ENCODE measurements at regions not wholly inside any gene's neighbourhood (a gene's known extent, or its start where the extent isn't known, plus 50 kb on each side); places are given as distances from the start of the nearest gene placed in this dataset.

DNA sequence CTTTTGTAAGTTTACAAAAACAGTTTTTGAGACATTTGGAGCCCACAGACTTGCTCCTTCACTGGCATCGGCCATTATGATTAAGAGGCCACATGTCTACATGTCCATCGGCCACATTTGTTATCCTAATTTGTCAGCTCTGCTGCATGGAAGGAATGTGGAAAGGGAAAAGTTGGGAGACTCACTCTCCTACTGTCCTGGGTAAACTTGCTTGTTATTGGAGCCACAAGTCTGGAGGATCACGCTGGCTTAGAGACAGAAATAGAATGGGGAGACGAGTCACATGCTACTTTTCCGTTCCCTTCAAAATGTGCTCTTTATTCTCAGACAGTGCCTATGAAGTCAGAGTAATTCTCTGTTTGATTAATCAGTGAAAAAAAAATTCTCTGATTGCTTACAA, 741.2 kb upstream of the PCDH9 start:
- Mint-ChIP-seq H3K4me3 (no peak overlapping the region), H3K9me3 (peaks cover 14% of the 10 kb centered on the region), H3K27me3 (no peaks in the 10 kb centered on the region), H3K4me1 (ENCODE audit: low read depth) (no peaks in the 10 kb centered on the region), H3K27ac (no peak overlapping the region), H3K36me3 (ENCODE audit: low read depth) (no peaks in the 10 kb centered on the region)
- intact Hi-C loops (cut with micrococcal nuclease) = no loop called here

DNA sequence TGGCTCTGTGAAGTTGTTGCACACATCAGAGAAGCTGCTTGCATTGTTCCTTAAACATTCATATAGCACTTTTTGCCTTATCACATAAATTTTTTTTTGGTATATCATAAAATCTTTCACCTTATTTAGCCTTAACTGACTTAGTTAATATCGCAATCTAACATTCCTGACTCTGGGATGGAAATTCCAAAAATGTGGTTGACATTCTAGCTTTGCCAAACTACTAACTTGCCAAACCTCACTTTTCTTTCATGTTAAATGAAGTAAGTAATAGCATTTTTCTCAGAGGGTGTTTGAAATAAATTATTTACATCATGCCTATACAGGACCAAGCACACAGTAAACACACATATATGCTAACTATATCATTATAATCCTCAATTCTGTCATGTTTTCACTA, 736.9 kb upstream of the PCDH9 start:
- intact Hi-C loops (cut with micrococcal nuclease) = no loop called here
- Mint-ChIP-seq H3K27me3 (no peaks in the 10 kb centered on the region), H3K9me3 (no peaks in the 10 kb centered on the region), H3K36me3 (ENCODE audit: low read depth) (no peaks in the 10 kb centered on the region), H3K4me3 (no peak overlapping the region), H3K27ac (no peak overlapping the region), H3K4me1 (ENCODE audit: low read depth) (no peaks in the 10 kb centered on the region)

DNA sequence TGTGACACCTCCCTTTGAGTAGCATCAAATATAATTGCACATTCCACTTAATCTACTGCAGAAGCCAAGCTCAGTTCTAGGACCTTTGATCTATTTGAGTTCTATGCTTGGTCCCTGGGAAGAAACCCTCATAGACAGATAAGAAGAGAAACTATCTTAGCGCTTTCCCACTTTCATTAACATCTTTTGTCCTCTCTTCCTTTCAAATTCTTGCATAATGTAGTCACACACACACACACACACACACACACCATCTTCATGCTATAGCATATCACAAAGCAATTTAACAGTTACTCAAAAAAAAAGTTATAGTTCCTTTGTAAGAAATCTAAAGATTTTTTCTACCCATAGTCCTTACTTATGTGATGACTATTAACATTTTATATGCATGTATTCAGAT, 735.9 kb upstream of the PCDH9 start:
- no peak overlapping the region for H3K4me3 Mint-ChIP-seq
- no peaks in the 10 kb centered on the region for H3K9me3 Mint-ChIP-seq
- intact Hi-C loops (cut with micrococcal nuclease) = no loop called here
- no peaks in the 10 kb centered on the region for H3K27me3 Mint-ChIP-seq
- H3K4me1 Mint-ChIP-seq (ENCODE audit: low read depth) = no peaks in the 10 kb centered on the region
- H3K27ac Mint-ChIP-seq = no peak overlapping the region
- no peaks in the 10 kb centered on the region for H3K36me3 Mint-ChIP-seq (ENCODE audit: low read depth)

DNA sequence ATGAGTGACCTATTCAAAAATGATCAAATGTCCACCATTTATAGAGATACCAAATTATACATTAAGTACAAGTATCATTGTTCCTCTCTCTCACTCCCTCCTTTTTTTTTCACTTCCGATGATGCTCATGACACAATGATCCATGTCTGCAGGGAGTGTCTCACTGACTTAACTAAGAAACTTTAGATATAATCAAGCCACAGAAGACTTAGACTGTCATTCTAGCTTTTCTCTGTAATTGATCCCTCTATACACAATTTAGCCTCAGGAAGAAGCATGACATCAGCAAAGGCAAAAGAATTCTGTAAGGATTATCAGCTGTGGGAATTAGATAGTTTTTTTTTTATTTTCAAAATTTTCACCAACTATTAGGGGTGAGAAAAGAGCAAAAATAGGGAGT, 734.9 kb upstream of the PCDH9 start:
- H3K9me3 Mint-ChIP-seq = no peaks in the 10 kb centered on the region

DNA sequence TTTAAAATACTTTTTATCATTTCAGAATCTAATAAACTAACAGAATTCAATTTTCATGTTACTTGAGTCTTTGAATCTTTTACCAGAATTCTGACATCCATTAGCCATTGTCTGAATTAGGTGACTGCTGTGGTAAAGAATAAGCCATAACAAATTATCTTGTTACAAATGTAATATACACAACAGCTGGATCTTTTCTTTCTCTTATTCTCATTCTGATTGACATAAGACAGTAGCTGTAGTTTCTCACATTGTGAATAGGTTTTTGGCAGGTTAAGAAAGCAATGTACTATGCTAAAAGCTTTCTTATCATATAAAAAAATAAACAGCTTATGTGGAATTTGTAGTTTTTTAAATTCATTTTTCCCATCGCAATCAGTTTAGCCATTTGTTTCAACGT, 734.0 kb upstream of the PCDH9 start:
- intact Hi-C loops (cut with micrococcal nuclease) = no loop called here
- Mint-ChIP-seq H3K27ac (no peak overlapping the region), H3K4me3 (no peak overlapping the region), H3K9me3 (no peaks in the 10 kb centered on the region), H3K36me3 (ENCODE audit: low read depth) (no peaks in the 10 kb centered on the region), H3K27me3 (no peaks in the 10 kb centered on the region), H3K4me1 (ENCODE audit: low read depth) (no peaks in the 10 kb centered on the region)

More for the DNA sequence above, 734.9 kb upstream of the PCDH9 start:
- Mint-ChIP-seq H3K27me3 (no peaks in the 10 kb centered on the region), H3K27ac (no peak overlapping the region), H3K4me1 (ENCODE audit: low read depth) (no peaks in the 10 kb centered on the region), H3K4me3 (no peak overlapping the region), H3K36me3 (ENCODE audit: low read depth) (no peaks in the 10 kb centered on the region)
- intact Hi-C loops (cut with micrococcal nuclease) = no loop called here

DNA sequence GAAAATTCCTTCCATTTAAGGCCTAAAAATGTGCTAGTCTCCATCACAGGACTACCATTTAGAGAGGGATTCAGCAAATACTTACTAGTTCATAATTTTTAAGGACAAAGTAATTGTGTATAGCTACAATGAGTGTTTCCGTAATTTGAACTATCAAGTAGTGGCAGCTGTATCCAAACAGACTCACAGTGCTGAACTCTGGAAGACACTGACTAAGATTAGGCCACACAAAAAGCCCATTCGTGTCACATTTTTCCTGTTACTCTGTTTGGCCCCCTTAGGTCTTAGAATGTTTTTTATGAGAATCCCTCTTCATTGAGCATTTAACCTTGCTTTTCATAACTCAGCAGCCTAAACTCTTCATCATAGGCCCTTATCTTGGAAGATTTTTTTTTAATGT, 731.2 kb upstream of the PCDH9 start:
- H3K4me3 Mint-ChIP-seq = no peak overlapping the region
- H3K4me1 Mint-ChIP-seq (ENCODE audit: low read depth) = no peaks in the 10 kb centered on the region
- no peak overlapping the region for H3K27ac Mint-ChIP-seq
- intact Hi-C loops (cut with micrococcal nuclease) = no loop called here
- H3K9me3 Mint-ChIP-seq = peaks cover 20% of the 10 kb centered on the region
- no peaks in the 10 kb centered on the region for H3K36me3 Mint-ChIP-seq (ENCODE audit: low read depth)
- no peaks in the 10 kb centered on the region for H3K27me3 Mint-ChIP-seq

DNA sequence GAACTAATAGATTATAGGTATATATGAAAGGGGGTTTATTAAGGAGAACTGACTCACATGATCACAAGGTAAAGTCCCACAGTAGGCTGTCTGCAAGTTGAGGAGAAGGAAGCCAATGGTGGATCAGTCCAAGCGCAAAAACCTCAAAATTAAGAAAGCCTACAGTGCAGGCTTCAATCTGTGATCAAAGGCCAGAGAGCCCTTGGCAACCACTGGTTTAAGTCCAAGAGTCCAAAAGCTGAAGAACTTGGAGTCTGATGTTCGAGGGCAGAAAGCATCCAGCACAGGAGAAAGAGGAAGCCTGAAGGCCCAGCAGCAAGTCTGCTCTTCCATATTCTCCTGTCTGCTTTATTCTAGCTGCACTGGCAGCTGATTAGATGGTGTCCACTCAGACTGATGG, 721.3 kb upstream of the PCDH9 start:
- no peak overlapping the region for H3K27ac Mint-ChIP-seq
- H3K9me3 Mint-ChIP-seq = peaks cover 11% of the 10 kb centered on the region
- no peaks in the 10 kb centered on the region for H3K36me3 Mint-ChIP-seq (ENCODE audit: low read depth)
- no peak overlapping the region for H3K4me3 Mint-ChIP-seq
- H3K4me1 Mint-ChIP-seq (ENCODE audit: low read depth) = no peaks in the 10 kb centered on the region
- no peaks in the 10 kb centered on the region for H3K27me3 Mint-ChIP-seq
- intact Hi-C loops (cut with micrococcal nuclease) = no loop called here

DNA sequence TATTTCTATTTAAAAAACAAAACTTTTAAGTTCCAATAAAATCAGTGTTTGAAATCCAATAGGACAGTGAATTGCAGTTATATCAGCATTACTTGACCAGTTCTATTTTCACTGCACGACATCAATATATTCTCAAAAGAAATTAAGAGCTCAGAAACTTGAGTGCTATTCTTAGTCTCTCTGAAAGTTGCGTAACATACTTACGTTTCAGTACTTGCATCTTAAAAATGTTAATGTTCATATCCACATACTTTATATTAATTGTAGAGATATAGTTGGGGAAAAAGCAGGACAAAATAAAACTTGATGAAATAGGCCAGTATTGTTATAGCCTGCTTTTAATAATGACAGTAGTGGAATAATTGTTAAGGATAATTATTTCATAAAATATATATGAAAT, 720.5 kb upstream of the PCDH9 start:
- H3K9me3 Mint-ChIP-seq = peaks cover 3% of the 10 kb centered on the region
- H3K36me3 Mint-ChIP-seq (ENCODE audit: low read depth) = no peaks in the 10 kb centered on the region
- no peak overlapping the region for H3K27ac Mint-ChIP-seq
- H3K27me3 Mint-ChIP-seq = no peaks in the 10 kb centered on the region
- H3K4me3 Mint-ChIP-seq = no peak overlapping the region
- H3K4me1 Mint-ChIP-seq (ENCODE audit: low read depth) = no peaks in the 10 kb centered on the region
- intact Hi-C loops (cut with micrococcal nuclease) = no loop called here

DNA sequence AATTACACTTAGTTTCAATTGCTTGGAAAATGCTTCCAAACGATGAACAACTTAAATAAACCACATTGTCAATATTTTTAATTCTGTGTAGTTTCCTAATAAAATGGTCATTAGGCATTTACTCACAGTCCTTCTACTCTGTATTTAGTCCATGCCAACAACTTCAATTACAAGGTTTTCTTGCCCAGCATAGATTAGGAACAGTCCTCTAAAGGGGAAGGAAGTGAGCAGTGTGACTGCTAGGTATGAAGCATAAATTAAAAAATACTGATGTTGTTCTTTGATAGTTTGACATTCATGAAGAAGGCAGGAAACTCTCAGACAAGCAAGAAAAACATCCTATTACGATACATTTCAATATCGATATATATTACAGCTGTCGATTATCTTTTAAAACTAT, 716.0 kb upstream of the PCDH9 start:
- no peaks in the 10 kb centered on the region for H3K4me1 Mint-ChIP-seq (ENCODE audit: low read depth)
- intact Hi-C loops (cut with micrococcal nuclease) = no loop called here
- peaks cover 7% of the 10 kb centered on the region for H3K9me3 Mint-ChIP-seq
- no peaks in the 10 kb centered on the region for H3K27me3 Mint-ChIP-seq
- H3K27ac Mint-ChIP-seq = no peak overlapping the region
- no peak overlapping the region for H3K4me3 Mint-ChIP-seq
- H3K36me3 Mint-ChIP-seq (ENCODE audit: low read depth) = no peaks in the 10 kb centered on the region

DNA sequence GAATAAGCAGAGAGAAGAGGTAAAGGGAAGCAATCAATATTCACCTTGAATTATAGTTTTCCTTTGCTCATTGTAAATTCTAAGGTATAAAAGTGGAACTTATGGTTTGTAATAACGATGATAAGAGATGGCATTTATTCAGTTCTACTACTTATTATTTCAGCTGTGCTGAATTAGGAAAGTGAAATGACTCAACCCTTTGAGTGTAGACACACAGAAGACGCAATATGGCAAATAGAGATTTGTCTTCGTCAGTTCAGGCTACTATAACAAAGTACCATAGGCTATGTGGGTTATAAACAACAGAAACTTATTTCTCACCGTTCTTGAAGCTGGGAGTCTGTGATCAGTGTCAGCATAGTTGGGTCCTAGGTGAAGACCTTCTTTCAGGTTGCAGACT, 713.0 kb upstream of the PCDH9 start:
- intact Hi-C loops (cut with micrococcal nuclease) = no loop called here
- H3K4me3 Mint-ChIP-seq = no peak overlapping the region
- no peak overlapping the region for H3K27ac Mint-ChIP-seq
- no peaks in the 10 kb centered on the region for H3K4me1 Mint-ChIP-seq (ENCODE audit: low read depth)
- peaks cover 18% of the 10 kb centered on the region for H3K9me3 Mint-ChIP-seq
- no peaks in the 10 kb centered on the region for H3K36me3 Mint-ChIP-seq (ENCODE audit: low read depth)
- no peaks in the 10 kb centered on the region for H3K27me3 Mint-ChIP-seq

DNA sequence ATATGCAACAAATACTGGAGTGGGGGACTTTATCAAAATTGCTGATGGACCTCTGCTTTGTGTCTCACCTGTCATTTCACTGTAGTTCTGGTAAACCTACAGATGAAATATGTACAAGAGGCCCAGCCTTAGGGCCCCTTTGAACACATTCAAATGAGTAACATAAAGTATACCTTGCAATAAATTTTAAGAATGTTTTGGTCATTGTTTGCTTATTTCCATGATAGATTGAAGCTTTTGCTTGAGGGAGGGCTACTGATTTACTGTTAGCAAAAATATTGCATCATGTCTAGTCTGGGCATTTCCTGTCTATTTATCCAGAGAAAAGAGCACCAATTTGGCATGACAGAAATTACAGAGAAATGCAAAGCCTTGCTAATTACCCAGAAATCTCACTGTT, 705.5 kb upstream of the PCDH9 start:
- intact Hi-C loops (cut with micrococcal nuclease) = no loop called here

DNA sequence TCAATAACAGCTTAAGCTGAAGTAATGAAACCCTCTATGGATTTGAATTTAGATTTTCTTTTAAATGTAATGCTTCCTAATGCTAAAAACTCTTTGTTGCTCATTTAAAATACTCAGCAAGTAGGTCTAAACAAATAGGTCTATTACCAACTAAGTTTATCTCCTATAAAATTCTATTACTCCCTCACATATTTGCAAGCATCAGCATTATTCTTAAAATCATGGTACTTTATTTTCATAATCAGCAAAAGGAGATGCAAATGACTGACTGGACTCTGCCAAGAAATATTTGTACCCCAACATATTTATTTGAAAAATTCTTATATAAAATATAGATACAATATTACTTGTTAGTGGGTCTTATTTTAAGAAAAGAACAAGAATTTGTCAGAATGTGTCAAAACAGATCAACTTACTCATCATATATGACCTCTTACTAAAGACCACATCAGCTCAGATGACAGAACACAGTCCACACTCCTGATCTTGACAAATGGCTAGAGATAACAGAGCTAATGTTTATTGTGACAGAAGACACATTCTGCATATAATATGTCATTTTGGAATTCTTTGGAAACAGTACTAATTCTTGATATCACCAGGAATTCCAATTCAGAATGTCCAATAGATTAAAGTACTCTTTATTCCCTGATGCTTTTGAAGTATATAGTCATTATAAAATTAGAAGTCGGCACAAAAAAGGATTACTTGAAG, 704.6 kb upstream of the PCDH9 start:
- intact Hi-C loops (cut with micrococcal nuclease) = no loop called here
- Mint-ChIP-seq H3K4me3 (no peak overlapping the region), H3K4me1 (ENCODE audit: low read depth) (no peaks in the 10 kb centered on the region), H3K9me3 (peaks cover 21% of the 10 kb centered on the region), H3K27ac (no peak overlapping the region), H3K27me3 (no peaks in the 10 kb centered on the region), H3K36me3 (ENCODE audit: low read depth) (no peaks in the 10 kb centered on the region)

More for the DNA sequence above, 705.5 kb upstream of the PCDH9 start:
- no peaks in the 10 kb centered on the region for H3K4me1 Mint-ChIP-seq (ENCODE audit: low read depth)
- H3K27ac Mint-ChIP-seq = no peak overlapping the region
- H3K9me3 Mint-ChIP-seq = peaks cover 21% of the 10 kb centered on the region
- H3K4me3 Mint-ChIP-seq = no peak overlapping the region
- H3K27me3 Mint-ChIP-seq = no peaks in the 10 kb centered on the region
- no peaks in the 10 kb centered on the region for H3K36me3 Mint-ChIP-seq (ENCODE audit: low read depth)

DNA sequence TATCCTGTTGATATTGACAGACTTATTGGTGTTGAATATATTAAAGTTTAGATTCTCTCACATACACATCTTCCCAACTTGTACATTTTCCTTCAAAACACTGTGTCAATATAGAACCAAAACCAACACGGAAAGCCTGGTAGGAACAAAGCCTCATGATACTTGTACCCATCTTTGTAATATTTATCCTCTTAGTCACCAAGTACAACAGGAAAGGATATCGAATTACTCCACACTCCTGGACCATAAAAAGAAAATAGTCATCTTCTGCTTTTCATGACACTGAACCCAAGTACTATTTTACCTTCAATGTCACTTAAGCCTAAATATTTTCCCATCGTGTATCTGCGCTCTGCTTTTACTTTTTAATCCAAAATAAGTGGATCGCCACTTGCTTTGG, 702.9 kb upstream of the PCDH9 start:
- Mint-ChIP-seq H3K4me1 (ENCODE audit: low read depth) (no peaks in the 10 kb centered on the region), H3K36me3 (ENCODE audit: low read depth) (no peaks in the 10 kb centered on the region), H3K4me3 (no peak overlapping the region), H3K9me3 (peaks cover 11% of the 10 kb centered on the region), H3K27me3 (no peaks in the 10 kb centered on the region), H3K27ac (no peak overlapping the region)
- intact Hi-C loops (cut with micrococcal nuclease) = no loop called here

DNA sequence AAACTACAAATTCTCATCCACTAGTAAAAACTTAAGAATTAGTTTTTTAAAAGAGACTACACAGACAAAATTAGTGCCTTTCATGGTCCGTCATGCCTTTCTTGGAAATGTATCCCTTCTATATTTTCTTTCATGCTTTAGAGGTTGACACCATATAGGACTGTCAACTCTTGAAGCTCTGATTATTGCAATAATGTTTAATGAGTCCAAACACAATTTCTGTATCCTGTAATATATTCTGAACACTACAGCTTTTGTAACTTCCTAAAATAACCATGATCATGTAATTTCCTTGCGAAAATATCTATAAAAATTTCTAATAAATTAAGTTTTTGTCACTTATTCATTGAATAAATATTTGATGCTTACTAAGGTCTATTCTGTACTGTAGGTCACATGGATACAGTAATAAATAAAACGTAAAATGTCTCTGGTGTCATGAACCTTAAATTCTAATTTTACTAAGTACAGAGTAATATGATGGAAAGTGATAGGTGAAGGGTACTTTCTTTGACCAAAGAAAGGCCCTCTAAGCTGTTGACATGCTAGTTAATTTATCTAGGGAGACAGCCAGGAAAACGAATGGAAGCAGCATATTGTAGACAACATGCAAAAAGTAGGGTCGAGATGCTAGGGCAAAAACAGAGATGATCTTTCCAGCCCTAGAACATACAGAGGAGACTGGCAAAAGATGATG, 687.3 kb upstream of the PCDH9 start:
- H3K4me1 Mint-ChIP-seq (ENCODE audit: low read depth) = no peaks in the 10 kb centered on the region
- no peaks in the 10 kb centered on the region for H3K27me3 Mint-ChIP-seq
- H3K27ac Mint-ChIP-seq = no peak overlapping the region

DNA sequence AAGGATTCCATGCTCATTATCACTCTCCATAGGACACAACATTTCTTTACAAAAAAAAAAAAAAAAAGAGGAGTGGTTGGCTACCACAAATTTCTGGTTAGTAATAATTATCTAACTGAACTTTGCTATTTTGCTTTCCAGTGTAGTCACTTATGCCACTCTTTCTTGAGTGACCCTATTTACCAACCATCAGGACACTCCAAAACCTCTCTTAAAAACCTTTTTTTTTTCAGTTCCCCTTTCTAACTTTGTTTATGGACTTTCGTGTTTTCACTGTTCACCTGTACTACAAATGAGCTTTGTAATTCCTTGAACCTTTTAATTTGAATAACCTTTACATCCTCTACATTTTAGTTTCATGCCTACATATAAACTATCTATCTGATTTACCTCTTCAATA, 686.5 kb upstream of the PCDH9 start:
- Mint-ChIP-seq H3K4me3 (no peak overlapping the region), H3K4me1 (ENCODE audit: low read depth) (no peaks in the 10 kb centered on the region), H3K9me3 (peaks cover 11% of the 10 kb centered on the region), H3K27ac (no peak overlapping the region), H3K27me3 (no peaks in the 10 kb centered on the region), H3K36me3 (ENCODE audit: low read depth) (no peaks in the 10 kb centered on the region)
- intact Hi-C loops (cut with micrococcal nuclease) = no loop called here

More for the DNA sequence above, 687.3 kb upstream of the PCDH9 start:
- no peaks in the 10 kb centered on the region for H3K36me3 Mint-ChIP-seq (ENCODE audit: low read depth)
- intact Hi-C loops (cut with micrococcal nuclease) = no loop called here
- peaks cover 9% of the 10 kb centered on the region for H3K9me3 Mint-ChIP-seq
- H3K4me3 Mint-ChIP-seq = no peak overlapping the region
